ENCODE measurements at regions not wholly inside any gene's neighbourhood (a gene's known extent, or its start where the extent isn't known, plus 50 kb on each side); places are given as distances from the start of the nearest gene placed in this dataset.

GRCh38 chr2:12941203-12941602 is 224.5 kb downstream of the TRIB2 start:
- no peak overlapping the region for H3K4me3 ChIP-seq (ENCODE audit: low read depth, low read length)
- TF ChIP-seq CTCF (IDR thresholded peaks at IDR 0.05; ENCODE audit: insufficient read depth, low read depth, low read length, missing control alignments), result no peak
- DNase-seq (ENCODE audit: low read depth), result no peak

- no peak overlapping the region for H3K4me3 ChIP-seq (ENCODE audit: low read depth, low read length)
- no peak for TF ChIP-seq CTCF (IDR thresholded peaks at IDR 0.05; ENCODE audit: insufficient read depth, low read depth, low read length, missing control alignments)
- no peak for DNase-seq (ENCODE audit: low read depth)
These were observed 231.7 kb downstream of the TRIB2 start for GRCh38 chr2:12948231-12948960.

- no peak for TF ChIP-seq CTCF (IDR thresholded peaks at IDR 0.05; ENCODE audit: insufficient read depth, low read depth, low read length, missing control alignments)
- peak; percentile 45 for DNase-seq (ENCODE audit: low read depth)
- no peak overlapping the region for H3K4me3 ChIP-seq (ENCODE audit: low read depth, low read length)
These were observed 232.2 kb downstream of the TRIB2 start for GRCh38 chr2:12948961-12949353.

- TF ChIP-seq CTCF (IDR thresholded peaks at IDR 0.05; ENCODE audit: insufficient read depth, low read depth, low read length, missing control alignments), result no peak
- no peak overlapping the region for H3K4me3 ChIP-seq (ENCODE audit: low read depth, low read length)
These were observed 232.7 kb downstream of the TRIB2 start for GRCh38 chr2:12949406-12949805.

GRCh38 chr2:12950174-12950573 is 233.4 kb downstream of the TRIB2 start:
- DNase-seq (ENCODE audit: low read depth), result no peak
- TF ChIP-seq CTCF (IDR thresholded peaks at IDR 0.05; ENCODE audit: insufficient read depth, low read depth, low read length, missing control alignments), result no peak
- no peak overlapping the region for H3K4me3 ChIP-seq (ENCODE audit: low read depth, low read length)

More at GRCh38 chr2:12949406-12949805, 232.7 kb downstream of the TRIB2 start:
- DNase-seq (ENCODE audit: low read depth), result no peak

- DNase-seq (ENCODE audit: low read depth), result no peak
- H3K4me3 ChIP-seq (ENCODE audit: low read depth, low read length), result no peak overlapping the region
- TF ChIP-seq CTCF (IDR thresholded peaks at IDR 0.05; ENCODE audit: insufficient read depth, low read depth, low read length, missing control alignments), result no peak
These were observed 234.4 kb downstream of the TRIB2 start for GRCh38 chr2:12950957-12951656.
